GM23338 (cell line): ENCODE measurements at regions not wholly inside any gene's neighbourhood (a gene's known extent, or its start where the extent isn't known, plus 50 kb on each side); places are given as distances from the start of the nearest gene placed in this dataset.

Source experiments
- ATAC-seq: fragments of 200-7000 bp; cut with Tn5 transposase; 3 replicates; pipeline ENCODE4 v1.9.1; 2020
- DNase-seq: peaks from one replicate; pipeline ENCODE4 v3.0.0-alpha.2; 2015; ENCODE audit warnings: low spot score
- H2AFZ ChIP-seq: fragments of 200-600 bp; sonication (generic); 2 replicates; pipeline ENCODE4 v1.8.0; 2016; ENCODE audit warnings: antibody characterized with exemption, mild to moderate bottlenecking, moderate library complexity
- H3F3A ChIP-seq: fragments of 200-600 bp; sonication (generic); replicated peaks from 2 replicates; pipeline ENCODE4 v1.8.0; 2017; ENCODE audit warnings: antibody characterized with exemption, mixed run types, low read depth
- H3K27ac ChIP-seq: fragments of 200-600 bp; sonication (generic); 2 replicates; pipeline ENCODE4 v1.6.1; 2016; ENCODE audit warnings: low read depth
- H3K27me3 ChIP-seq: fragments of 200-600 bp; sonication (generic); 2 replicates; pipeline ENCODE4 v1.8.0; 2016; ENCODE audit warnings: mild to moderate bottlenecking, mixed run types, moderate library complexity; ENCODE audit not compliant: insufficient read depth
- H3K36me3 ChIP-seq: fragments of 200-600 bp; sonication (generic); 2 replicates; pipeline ENCODE4 v1.8.0; 2016; ENCODE audit warnings: mild to moderate bottlenecking; ENCODE audit not compliant: insufficient read depth
- H3K4me1 ChIP-seq: fragments of 200-600 bp; sonication (generic); 2 replicates; pipeline ENCODE4 v1.8.0; 2016; ENCODE audit warnings: mild to moderate bottlenecking, moderate library complexity; ENCODE audit not compliant: insufficient read depth
- H3K4me2 ChIP-seq: fragments of 200-600 bp; sonication (generic); 2 replicates; pipeline ENCODE4 v1.7.1; 2017; ENCODE audit warnings: mixed run types
- H3K4me3 ChIP-seq: fragments of 200-600 bp; sonication (generic); 2 replicates; pipeline ENCODE4 v1.6.1; 2016; ENCODE audit warnings: mixed run types
- H3K79me2 ChIP-seq: fragments of 200-600 bp; sonication (generic); replicated peaks from 2 replicates; pipeline ENCODE4 v1.8.0; 2017; ENCODE audit warnings: mild to moderate bottlenecking; ENCODE audit not compliant: insufficient read depth
- H3K9me2 ChIP-seq: fragments of 200-600 bp; sonication (generic); 2 replicates; pipeline ENCODE4 v1.8.0; 2017; ENCODE audit not compliant: insufficient read depth
- H4K20me1 ChIP-seq: fragments of 200-600 bp; sonication (generic); replicated peaks from 2 replicates; pipeline ENCODE4 v1.8.0; 2017; ENCODE audit warnings: mild to moderate bottlenecking; ENCODE audit not compliant: insufficient read depth
- H3K27ac Mint-ChIP-seq: 2 replicates; pipeline ENCODE4 v1.8.0; 2020; ENCODE audit warnings: inconsistent platforms, mild to moderate bottlenecking, moderate library complexity, mixed read lengths
- H3K27me3 Mint-ChIP-seq: 3 replicates; pipeline ENCODE4 v1.8.0; 2022; ENCODE audit warnings: low read depth, mild to moderate bottlenecking, moderate library complexity, mixed read lengths, inconsistent platforms; ENCODE audit not compliant: insufficient read depth, poor library complexity
- H3K36me3 Mint-ChIP-seq: 3 replicates; pipeline ENCODE4 v1.8.0; 2021; ENCODE audit warnings: low read depth, mild to moderate bottlenecking, inconsistent platforms, moderate library complexity, mixed read lengths
- H3K4me1 Mint-ChIP-seq: 3 replicates; pipeline ENCODE4 v1.8.0; 2020; ENCODE audit warnings: mild to moderate bottlenecking, inconsistent platforms, mixed read lengths
- H3K4me3 Mint-ChIP-seq: 3 replicates; pipeline ENCODE4 v1.8.0; 2021; ENCODE audit warnings: moderate library complexity, mild to moderate bottlenecking, inconsistent platforms, mixed read lengths
- H3K9me3 Mint-ChIP-seq: 3 replicates; pipeline ENCODE4 v1.8.0; 2020; ENCODE audit warnings: moderate library complexity, mild to moderate bottlenecking, inconsistent platforms, mixed read lengths
- CTCF ChIP-seq, 2 experiments: fragments of 200-600 bp in 1 of 2; sonication (generic) in 1 of 2; conservative IDR thresholded peaks; 2 replicates each; pipeline versions ENCODE4 v1.5.1 to v1.6.1; 2016 to 2017; ENCODE audit warnings: antibody characterized with exemption in 2 of 2, low read depth in 2 of 2, mild to moderate bottlenecking in 2 of 2, moderate library complexity in 1 of 2
- ETS1 ChIP-seq: IDR thresholded peaks from 2 replicates; pipeline ENCODE4 v1.6.1; 2016; ENCODE audit warnings: antibody characterized with exemption
- EZH2phosphoT487 ChIP-seq: fragments of 200-600 bp; sonication (generic); IDR thresholded peaks from one replicate; pipeline ENCODE4 v1.8.1; 2018; ENCODE audit warnings: antibody characterized with exemption; ENCODE audit not compliant: unreplicated experiment
- JUNB ChIP-seq: IDR thresholded peaks from one replicate; pipeline ENCODE4 v1.6.1; 2016; ENCODE audit warnings: antibody characterized with exemption; ENCODE audit not compliant: unreplicated experiment
- NANOG ChIP-seq: IDR thresholded peaks from 2 replicates; pipeline ENCODE4 v1.6.1; 2016; ENCODE audit warnings: antibody characterized with exemption, borderline replicate concordance
- ZNF114 ChIP-seq: fragments of 250-450 bp; sonication (Bioruptor Pico); IDR thresholded peaks from 2 replicates; pipeline ENCODE4 v1.5.0; 2020; ENCODE audit warnings: mild to moderate bottlenecking, moderate library complexity

- Mint-ChIP-seq H3K4me3 (no peak overlapping the region), H3K4me1 (no peaks in the 10 kb centered on the region), H3K27me3 (no peaks in the 10 kb centered on the region), H3K36me3 (peaks cover 29% of the 10 kb centered on the region; the same call in 2 of the 3 replicates), H3K27ac (no peak overlapping the region), H3K9me3 (peaks cover 54% of the 10 kb centered on the region)
- ATAC-seq (no peak), DNase-seq (no peak)
- H4K20me1 ChIP-seq, result no peaks in the 10 kb centered on the region
- H3K27me3 ChIP-seq, result no peaks in the 10 kb centered on the region
- no peak overlapping the region for H3K4me2 ChIP-seq
- no peak overlapping the region for H3K27ac ChIP-seq
- H3K4me3 ChIP-seq, result no peak overlapping the region
- H2AFZ ChIP-seq, result no peak overlapping the region
- H3K36me3 ChIP-seq, result peaks cover 2% of the 10 kb centered on the region; the same call in 1 of the 2 replicates
- no peaks in the 10 kb centered on the region for H3F3A ChIP-seq
- no peaks in the 10 kb centered on the region for H3K4me1 ChIP-seq
- no peaks in the 10 kb centered on the region for H3K79me2 ChIP-seq
- H3K9me2 ChIP-seq, result peaks cover 5% of the 10 kb centered on the region; the same call in 1 of the 2 replicates
- no peak for TF ChIP-seq CTCF (conservative IDR thresholded peaks at IDR 0.05; ENCODE audit: low read depth in 2 of 2)
- no peak for TF ChIP-seq ZNF114
- no peak for TF ChIP-seq ETS1
- TF ChIP-seq EZH2phosphoT487, result no peak
- no peak for TF ChIP-seq NANOG
Observed at GRCh38 chr6:66883453-66883852, 1176.4 kb upstream of the EYS start.

GRCh38 chr6:66866801-66867200, 1159.8 kb upstream of the EYS start:
- H3K4me3 ChIP-seq, result no peak overlapping the region
- Mint-ChIP-seq H3K4me1 (no peaks in the 10 kb centered on the region), H3K27me3 (peaks cover 2% of the 10 kb centered on the region), H3K4me3 (no peak overlapping the region), H3K27ac (no peak overlapping the region), H3K9me3 (peaks cover 35% of the 10 kb centered on the region), H3K36me3 (peaks cover 10% of the 10 kb centered on the region; the same call in 2 of the 3 replicates)
- H3K27me3 ChIP-seq, result no peaks in the 10 kb centered on the region
- H2AFZ ChIP-seq, result no peak overlapping the region
- no peaks in the 10 kb centered on the region; the same call in 1 of the 2 replicates for H4K20me1 ChIP-seq
- ATAC-seq, result no peak
- H3K79me2 ChIP-seq, result no peaks in the 10 kb centered on the region
- H3F3A ChIP-seq, result no peaks in the 10 kb centered on the region
- no peaks in the 10 kb centered on the region for H3K36me3 ChIP-seq
- no peak for TF ChIP-seq CTCF (conservative IDR thresholded peaks at IDR 0.05; ENCODE audit: low read depth in 2 of 2)
- TF ChIP-seq JUNB, result no peak
- no peak for TF ChIP-seq ZNF114
- TF ChIP-seq NANOG, result no peak
- no peak for DNase-seq
- no peak overlapping the region for H3K4me2 ChIP-seq
- H3K4me1 ChIP-seq, result no peaks in the 10 kb centered on the region
- H3K27ac ChIP-seq, result no peak overlapping the region
- H3K9me2 ChIP-seq, result no peaks in the 10 kb centered on the region; the same call in 1 of the 2 replicates
